CD8-positive, alpha-beta memory T cell (primary cell): ENCODE measurements at regions not wholly inside any gene's neighbourhood (a gene's known extent, or its start where the extent isn't known, plus 50 kb on each side); places are given as distances from the start of the nearest gene placed in this dataset.

ENCODE experiments used
- CTCF ChIA-PET: fragments of 350-600 bp; sonication (Branson Sonifier 250); formaldehyde crosslinking; loops from one replicate; lab custom pipeline; 2021; ENCODE audit warnings: antibody characterized with exemption; lab: Charles Lee
- POLR2A ChIA-PET: fragments of 350-600 bp; sonication (Branson Sonifier 250); formaldehyde crosslinking; loops from one replicate; lab custom pipeline; 2021; ENCODE audit warnings: antibody characterized with exemption; lab: Charles Lee
- DNase-seq, 5 donors: peaks; one replicate each; pipeline versions ENCODE4 v3.0.0 to v3.0.0-alpha.2; 2020 to 2022; ENCODE audit warnings: mixed read lengths in 1 of 5
- H3K27ac ChIP-seq: one replicate; pipeline ENCODE4 v1.7.0; 2013; ENCODE audit warnings: low read depth, mild to moderate bottlenecking, low read length, moderate library complexity
- H3K27me3 ChIP-seq: 2 replicates; pipeline ENCODE4 v1.7.0; 2013; ENCODE audit warnings: low read length, mild to moderate bottlenecking; ENCODE audit not compliant: insufficient read depth, poor library complexity, severe bottlenecking
- H3K36me3 ChIP-seq: 2 replicates; pipeline ENCODE4 v1.7.0; 2013; ENCODE audit warnings: mild to moderate bottlenecking, low read length, moderate library complexity; ENCODE audit not compliant: insufficient read depth
- H3K4me1 ChIP-seq: 2 replicates; pipeline ENCODE4 v1.7.0; 2013; ENCODE audit warnings: mild to moderate bottlenecking, low read length, moderate library complexity; ENCODE audit not compliant: insufficient read depth
- H3K4me3 ChIP-seq: 2 replicates; pipeline ENCODE4 v1.7.0; 2013; ENCODE audit warnings: mild to moderate bottlenecking, low read length
- H3K9me3 ChIP-seq: 2 replicates; pipeline ENCODE4 v1.7.0; 2013; ENCODE audit warnings: mild to moderate bottlenecking, low read length
- H3K27ac Mint-ChIP-seq, 8 donors: one replicate each; pipeline ENCODE4 v1.8.0; 2020 to 2021; ENCODE audit warnings: mixed read lengths in 8 of 8, mild to moderate bottlenecking in 6 of 8, inconsistent platforms in 3 of 8, moderate library complexity in 3 of 8
- H3K27me3 Mint-ChIP-seq, 2 donors: one replicate each; pipeline ENCODE4 v1.8.0; 2020 to 2021; ENCODE audit warnings: mixed read lengths in 2 of 2, mild to moderate bottlenecking in 1 of 2, moderate library complexity in 1 of 2
- H3K36me3 Mint-ChIP-seq, 3 donors: one replicate each; pipeline ENCODE4 v1.8.0; 2020 to 2021; ENCODE audit warnings: mixed read lengths in 3 of 3, inconsistent platforms in 1 of 3, mild to moderate bottlenecking in 1 of 3
- H3K4me1 Mint-ChIP-seq, 3 donors: one replicate each; pipeline ENCODE4 v1.8.0; 2020 to 2021; ENCODE audit warnings: mixed read lengths in 3 of 3, inconsistent platforms in 1 of 3, mild to moderate bottlenecking in 1 of 3
- H3K4me3 Mint-ChIP-seq, 7 donors: one replicate each; pipeline ENCODE4 v1.8.0; 2020 to 2021; ENCODE audit warnings: mixed read lengths in 7 of 7, mild to moderate bottlenecking in 6 of 7, moderate library complexity in 4 of 7, inconsistent platforms in 2 of 7
- H3K9me3 Mint-ChIP-seq, 5 donors: one replicate each; pipeline ENCODE4 v1.8.0; 2020 to 2022; ENCODE audit warnings: mixed read lengths in 5 of 5, mild to moderate bottlenecking in 3 of 5, moderate library complexity in 2 of 5, inconsistent platforms in 1 of 5

- ChIA-PET CTCF (no interaction called here), POLR2A (no interaction called here)
- H3K27me3 ChIP-seq, result peaks cover 5% of the 10 kb centered on the region
- H3K27ac ChIP-seq, result no peak overlapping the region
- no peaks in the 10 kb centered on the region for H3K36me3 Mint-ChIP-seq
- no peaks in the 10 kb centered on the region for H3K9me3 ChIP-seq
- peaks cover 5 to 33% of the 10 kb centered on the region in 2 donors for H3K27me3 Mint-ChIP-seq
- no peaks in the 10 kb centered on the region for H3K36me3 ChIP-seq
- no peak overlapping the region for H3K27ac Mint-ChIP-seq
- no peaks in the 10 kb centered on the region for H3K4me1 Mint-ChIP-seq
- H3K4me3 Mint-ChIP-seq, result no peak overlapping the region
- no peaks in the 10 kb centered on the region for H3K4me1 ChIP-seq
- H3K9me3 Mint-ChIP-seq, result peaks cover 0 to 3% (median 0%) of the 10 kb centered on the region in 5 donors
- DNase-seq, result no peak
- no peak overlapping the region for H3K4me3 ChIP-seq
Measured at GRCh38 chr1:162939035-162939434, 78.1 kb upstream of the CCDC190 start.

GRCh38 chr1:162937716-162938395, 76.9 kb upstream of the CCDC190 start:
- ChIA-PET CTCF (no interaction called here), POLR2A (no interaction called here)
- no peaks in the 10 kb centered on the region for H3K36me3 Mint-ChIP-seq
- no peaks in the 10 kb centered on the region for H3K4me1 ChIP-seq
- DNase-seq, result no peak
- no peak overlapping the region for H3K27ac ChIP-seq
- no peaks in the 10 kb centered on the region for H3K36me3 ChIP-seq
- H3K4me1 Mint-ChIP-seq, result no peaks in the 10 kb centered on the region
- H3K27me3 ChIP-seq, result peaks cover 8% of the 10 kb centered on the region
- no peaks in the 10 kb centered on the region for H3K9me3 ChIP-seq
- no peak overlapping the region for H3K4me3 Mint-ChIP-seq
- no peak overlapping the region for H3K27ac Mint-ChIP-seq
- peaks cover 0 to 3% (median 0%) of the 10 kb centered on the region in 5 donors for H3K9me3 Mint-ChIP-seq
- H3K4me3 ChIP-seq, result no peak overlapping the region
- peaks cover 5 to 36% of the 10 kb centered on the region in 2 donors for H3K27me3 Mint-ChIP-seq

- POLR2A ChIA-PET, result no interaction called here
- Histone ChIP-seq H3K36me3 (no peaks in the 10 kb centered on the region), H3K4me3 (no peak overlapping the region), H3K9me3 (no peaks in the 10 kb centered on the region), H3K27me3 (peaks cover 5% of the 10 kb centered on the region), H3K27ac (no peak overlapping the region), H3K4me1 (no peaks in the 10 kb centered on the region)
- Mint-ChIP-seq H3K9me3 (no peaks in the 10 kb centered on the region), H3K27me3 (peaks cover 4 to 38% of the 10 kb centered on the region in 2 donors), H3K36me3 (no peaks in the 10 kb centered on the region), H3K4me3 (no peak overlapping the region), H3K27ac (no peak overlapping the region), H3K4me1 (no peaks in the 10 kb centered on the region)
- CTCF ChIA-PET, result no interaction called here
- no peak for DNase-seq
Measured at GRCh38 chr1:162930976-162931560, 70.1 kb upstream of the CCDC190 start.

GRCh38 chr1:162930532-162930931, 69.6 kb upstream of the CCDC190 start:
- Histone ChIP-seq H3K27ac (no peak overlapping the region), H3K4me1 (no peaks in the 10 kb centered on the region), H3K36me3 (no peaks in the 10 kb centered on the region), H3K4me3 (no peak overlapping the region), H3K9me3 (no peaks in the 10 kb centered on the region), H3K27me3 (peaks cover 5% of the 10 kb centered on the region)
- Mint-ChIP-seq H3K27ac (no peak overlapping the region), H3K9me3 (no peaks in the 10 kb centered on the region), H3K36me3 (no peaks in the 10 kb centered on the region), H3K4me1 (no peaks in the 10 kb centered on the region), H3K4me3 (no peak overlapping the region), H3K27me3 (peaks cover 4 to 40% of the 10 kb centered on the region in 2 donors)
- ChIA-PET CTCF (no interaction called here), POLR2A (no interaction called here)
- DNase-seq, result no peak

- Histone ChIP-seq H3K4me1 (no peaks in the 10 kb centered on the region), H3K9me3 (no peaks in the 10 kb centered on the region), H3K36me3 (no peaks in the 10 kb centered on the region), H3K27ac (no peak overlapping the region), H3K27me3 (peaks cover 5% of the 10 kb centered on the region), H3K4me3 (no peak overlapping the region)
- no peaks in the 10 kb centered on the region for H3K4me1 Mint-ChIP-seq
- no peaks in the 10 kb centered on the region for H3K36me3 Mint-ChIP-seq
- H3K9me3 Mint-ChIP-seq, result no peaks in the 10 kb centered on the region
- no peak overlapping the region for H3K27ac Mint-ChIP-seq
- ChIA-PET POLR2A (no interaction called here), CTCF (no interaction called here)
- H3K27me3 Mint-ChIP-seq, result peaks cover 3 to 43% of the 10 kb centered on the region in 2 donors
- DNase-seq, result no peak
- H3K4me3 Mint-ChIP-seq, result peak overlapping the region in 1 of 7 donors; percentile 21
Measured at GRCh38 chr1:162929177-162929576, 68.2 kb upstream of the CCDC190 start.

- no peaks in the 10 kb centered on the region for H3K36me3 ChIP-seq
- no peak overlapping the region for H3K4me3 ChIP-seq
- CTCF ChIA-PET, result no interaction called here
- H3K27me3 Mint-ChIP-seq, result peaks cover 3 to 44% of the 10 kb centered on the region in 2 donors
- no peak for DNase-seq
- H3K27ac ChIP-seq, result no peak overlapping the region
- H3K27me3 ChIP-seq, result peaks cover 5% of the 10 kb centered on the region
- no peaks in the 10 kb centered on the region for H3K9me3 ChIP-seq
- POLR2A ChIA-PET, result no interaction called here
- no peak overlapping the region for H3K4me3 Mint-ChIP-seq
- no peaks in the 10 kb centered on the region for H3K9me3 Mint-ChIP-seq
- H3K4me1 ChIP-seq, result no peaks in the 10 kb centered on the region
- no peaks in the 10 kb centered on the region for H3K36me3 Mint-ChIP-seq
- H3K4me1 Mint-ChIP-seq, result no peaks in the 10 kb centered on the region
- no peak overlapping the region for H3K27ac Mint-ChIP-seq
Measured at GRCh38 chr1:162928141-162928540, 67.2 kb upstream of the CCDC190 start.

GRCh38 chr1:162927421-162927820, 66.4 kb upstream of the CCDC190 start:
- Histone ChIP-seq H3K27me3 (no peaks in the 10 kb centered on the region), H3K4me1 (no peaks in the 10 kb centered on the region), H3K27ac (no peak overlapping the region), H3K9me3 (no peaks in the 10 kb centered on the region), H3K4me3 (no peak overlapping the region), H3K36me3 (no peaks in the 10 kb centered on the region)
- POLR2A ChIA-PET, result no interaction called here
- no peaks in the 10 kb centered on the region for H3K4me1 Mint-ChIP-seq
- DNase-seq, result no peak
- peaks cover 5 to 41% of the 10 kb centered on the region in 2 donors for H3K27me3 Mint-ChIP-seq
- CTCF ChIA-PET, result no interaction called here
- no peaks in the 10 kb centered on the region for H3K9me3 Mint-ChIP-seq
- no peak overlapping the region for H3K27ac Mint-ChIP-seq
- H3K4me3 Mint-ChIP-seq, result no peak overlapping the region
- H3K36me3 Mint-ChIP-seq, result no peaks in the 10 kb centered on the region

GRCh38 chr1:162926906-162927305, 65.9 kb upstream of the CCDC190 start:
- CTCF ChIA-PET, result no interaction called here
- H3K27me3 Mint-ChIP-seq, result peaks cover 2 to 41% of the 10 kb centered on the region in 2 donors

More at GRCh38 chr1:162926906-162927305, 65.9 kb upstream of the CCDC190 start:
- H3K27me3 ChIP-seq, result no peaks in the 10 kb centered on the region
- no peak overlapping the region for H3K4me3 ChIP-seq
- Mint-ChIP-seq H3K4me1 (no peaks in the 10 kb centered on the region), H3K9me3 (no peaks in the 10 kb centered on the region), H3K36me3 (no peaks in the 10 kb centered on the region), H3K4me3 (no peak overlapping the region), H3K27ac (no peak overlapping the region)
- no peak for DNase-seq
- H3K27ac ChIP-seq, result no peak overlapping the region
- no peaks in the 10 kb centered on the region for H3K36me3 ChIP-seq
- no peaks in the 10 kb centered on the region for H3K4me1 ChIP-seq
- POLR2A ChIA-PET, result no interaction called here
- H3K9me3 ChIP-seq, result no peaks in the 10 kb centered on the region
